Medulla oblongata (tissue), 1 donor: ENCODE measurements at regions not wholly inside any gene's neighbourhood (a gene's known extent, or its start where the extent isn't known, plus 50 kb on each side); places are given as distances from the start of the nearest gene placed in this dataset.
A peak's percentile ranks its signal among the peaks of the same experiment; 100 is the strongest.

Experiments used
- DNase-seq: peaks from one replicate; pipeline ENCODE4 v3.0.0-alpha.2; 2015; ENCODE audit errors: extremely low spot score

DNA sequence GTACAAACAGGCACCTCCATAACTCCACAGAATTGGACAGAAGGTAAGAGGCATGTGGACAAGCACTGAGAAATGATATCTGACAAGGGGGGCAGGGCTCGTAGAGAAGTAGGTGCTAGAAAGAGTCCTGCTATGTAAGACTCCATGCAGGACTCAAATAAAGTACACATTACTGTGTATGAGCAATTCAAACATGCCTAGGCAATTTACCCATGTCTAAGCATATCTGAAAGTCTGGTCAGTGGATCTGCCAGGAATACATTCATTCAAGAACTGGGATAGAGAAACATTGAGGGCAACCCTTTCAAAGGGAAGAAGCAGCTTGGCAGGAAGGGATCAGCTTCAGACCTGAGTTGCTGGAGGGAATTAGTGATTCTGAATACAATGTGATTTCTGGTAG is 174.1 kb upstream of the MCTP2 start:
- no peak for DNase-seq

DNA sequence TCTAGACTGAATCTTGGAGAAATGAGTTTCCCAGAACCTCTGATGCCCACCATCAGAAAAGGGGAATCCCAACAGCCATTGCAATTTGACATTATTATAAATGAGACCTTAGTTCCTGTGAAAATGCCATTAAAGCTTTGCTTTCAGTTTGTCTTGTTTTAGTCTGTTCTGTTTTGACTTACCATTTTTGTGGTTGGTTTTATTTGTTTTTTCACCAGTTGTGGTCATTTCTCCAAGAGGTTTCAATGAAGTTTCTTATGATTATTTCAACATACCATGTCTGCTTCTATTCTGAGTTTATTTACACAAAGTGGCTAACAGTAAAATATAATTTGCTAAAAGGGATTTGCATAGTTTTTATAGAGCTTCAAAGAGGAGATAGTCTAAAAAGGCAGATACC is 175.0 kb upstream of the MCTP2 start:
- DNase-seq, result no peak

DNA sequence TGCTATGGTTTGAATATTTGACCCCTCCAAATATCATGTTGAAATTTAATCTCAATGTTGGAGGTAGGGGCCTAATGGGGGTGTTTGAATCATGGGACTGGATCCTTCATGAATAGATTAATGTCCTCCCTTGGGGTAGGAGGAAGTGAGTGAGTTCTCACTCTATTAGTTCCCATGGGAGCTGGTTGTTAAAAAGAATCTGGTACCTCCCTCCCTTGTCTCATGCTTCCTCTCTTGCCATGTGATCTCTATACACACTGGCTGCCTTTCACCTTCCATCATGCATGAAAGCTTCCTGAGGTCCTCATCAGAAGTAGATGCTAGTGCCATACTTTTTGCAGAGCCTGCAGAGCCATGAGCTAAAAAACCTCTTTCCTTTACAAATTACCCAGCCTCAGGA is 177.7 kb upstream of the MCTP2 start:
- DNase-seq, result no peak

DNA sequence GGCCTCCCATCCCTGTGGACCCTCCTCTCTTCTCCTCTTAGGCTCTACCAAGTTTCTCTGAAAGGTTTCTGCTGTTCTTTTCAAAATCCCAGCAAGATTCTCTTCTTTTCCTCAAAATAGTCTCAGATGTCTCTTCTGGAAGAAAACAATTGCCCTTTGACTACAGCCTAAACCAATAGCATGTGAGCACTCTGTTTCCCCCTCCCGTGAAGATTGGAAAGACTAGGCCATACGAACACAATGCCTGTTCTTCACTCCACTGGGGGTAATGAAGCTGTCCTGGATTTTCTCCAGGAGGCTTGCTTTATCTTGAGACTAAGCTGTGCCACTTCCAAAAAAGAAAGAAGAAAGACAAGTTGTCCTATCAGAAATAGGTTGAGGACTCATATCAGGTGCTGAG is 178.7 kb upstream of the MCTP2 start:
- peak; percentile 48 for DNase-seq

- no peak for DNase-seq
Measured at GRCh38 chr15:94047566-94047965, 183.8 kb upstream of the MCTP2 start.

DNA sequence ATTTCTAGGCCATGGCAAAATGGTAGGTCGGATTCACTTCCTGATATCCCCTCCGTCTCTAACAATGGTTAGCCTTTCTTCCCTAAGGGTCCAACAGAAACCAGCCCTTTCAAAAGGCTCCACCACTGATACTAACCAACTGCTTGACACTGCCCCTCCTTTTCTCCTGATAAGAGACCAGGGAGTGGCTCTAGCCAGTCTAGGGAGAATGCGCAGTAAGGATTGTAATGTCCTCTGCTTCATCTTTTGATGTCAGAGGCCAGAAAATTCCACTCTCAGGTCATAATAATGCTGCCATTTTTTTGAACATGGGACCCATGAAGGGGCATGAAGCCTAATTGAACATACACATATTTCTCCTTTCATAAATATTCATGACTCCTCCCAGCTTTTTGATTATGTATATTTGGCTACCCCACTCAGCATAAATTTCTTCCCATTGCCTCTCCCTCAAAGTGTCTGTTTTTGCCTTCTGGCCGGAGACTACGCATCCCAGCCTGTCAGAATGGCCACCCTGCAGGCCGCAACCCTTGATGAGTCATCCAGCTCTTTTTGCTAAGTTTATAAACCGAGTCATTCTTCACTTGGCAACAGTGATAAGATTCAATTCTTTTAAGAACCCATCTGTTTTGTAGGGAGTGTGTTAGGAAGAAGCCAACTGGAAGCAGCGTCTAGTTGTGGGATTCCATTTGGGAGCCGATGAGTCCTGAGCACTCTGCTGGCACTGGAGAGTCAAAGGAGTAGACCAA is 189.0 kb upstream of the MCTP2 start:
- DNase-seq, result no peak

DNA sequence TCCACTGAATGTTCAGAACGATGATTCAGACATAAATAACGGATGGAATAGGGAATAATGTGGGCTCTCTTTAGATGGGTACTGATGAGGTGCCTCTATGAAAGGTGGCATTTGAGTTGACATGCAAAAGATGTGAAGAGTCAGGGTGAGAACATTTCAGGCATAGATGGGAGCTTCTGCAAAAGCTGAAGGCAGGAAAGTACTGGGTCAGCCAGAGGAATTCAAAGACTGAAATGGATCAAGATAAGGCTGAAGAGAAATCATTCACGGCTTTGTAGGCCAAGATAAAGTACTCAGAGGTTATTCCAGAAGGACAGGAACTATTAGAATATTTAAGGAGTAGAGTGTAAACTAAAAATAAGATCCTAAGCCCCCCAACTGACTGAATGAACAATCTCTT is 189.6 kb upstream of the MCTP2 start:
- no peak for DNase-seq

- DNase-seq, result no peak
Measured at GRCh38 chr15:94040541-94041248, 190.7 kb upstream of the MCTP2 start.

GRCh38 chr15:94036156-94036555 is 195.2 kb upstream of the MCTP2 start:
- DNase-seq, result no peak

DNA sequence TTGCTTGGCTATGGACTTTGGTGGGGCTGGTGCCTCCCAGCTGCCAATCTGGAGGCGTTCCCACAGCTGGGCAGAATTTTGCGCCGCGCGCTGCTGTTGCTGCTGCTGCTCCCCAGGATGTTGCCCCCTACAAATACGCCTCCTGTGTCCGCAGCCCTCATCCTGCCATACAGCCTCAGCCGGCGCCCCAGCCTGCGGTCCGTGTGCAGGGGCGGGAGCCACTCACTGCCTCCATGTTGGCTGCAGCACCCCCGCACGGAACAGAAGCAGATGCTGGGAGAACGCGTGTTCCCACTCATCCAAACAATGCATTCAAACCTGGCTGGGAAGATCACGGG is 197.7 kb upstream of the MCTP2 start:
- DNase-seq, result no peak

DNA sequence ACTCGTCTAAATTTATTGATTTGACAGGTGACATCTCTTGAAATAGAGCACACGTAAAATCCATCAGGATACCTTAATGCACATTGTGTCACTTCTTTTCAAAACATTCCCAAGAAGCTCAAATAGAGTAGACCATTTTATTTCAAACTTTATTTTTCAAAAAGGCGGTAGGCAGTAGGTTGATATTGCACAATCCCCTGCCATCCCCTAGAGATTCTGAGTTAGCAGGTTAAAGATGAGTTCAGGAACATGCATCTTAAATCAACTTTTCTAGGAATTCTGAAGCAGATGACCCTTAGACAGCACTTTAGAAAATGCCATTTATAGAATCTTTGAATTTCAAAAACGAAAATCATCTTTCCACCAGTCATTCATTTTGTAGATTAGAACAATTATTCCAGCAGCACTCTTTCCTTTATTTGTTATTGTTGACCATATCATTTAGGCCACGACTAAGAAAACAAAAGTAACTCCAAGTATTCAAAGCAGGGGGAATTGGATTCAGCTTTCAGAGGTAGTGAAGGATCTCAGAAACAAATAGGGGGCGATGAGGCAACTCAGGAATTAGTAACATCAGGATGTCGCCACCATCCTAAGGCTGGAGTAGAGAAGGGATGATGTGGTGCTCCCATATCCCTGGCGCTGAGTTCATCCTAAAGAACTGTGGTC is 198.2 kb upstream of the MCTP2 start:
- DNase-seq, result no peak

DNA sequence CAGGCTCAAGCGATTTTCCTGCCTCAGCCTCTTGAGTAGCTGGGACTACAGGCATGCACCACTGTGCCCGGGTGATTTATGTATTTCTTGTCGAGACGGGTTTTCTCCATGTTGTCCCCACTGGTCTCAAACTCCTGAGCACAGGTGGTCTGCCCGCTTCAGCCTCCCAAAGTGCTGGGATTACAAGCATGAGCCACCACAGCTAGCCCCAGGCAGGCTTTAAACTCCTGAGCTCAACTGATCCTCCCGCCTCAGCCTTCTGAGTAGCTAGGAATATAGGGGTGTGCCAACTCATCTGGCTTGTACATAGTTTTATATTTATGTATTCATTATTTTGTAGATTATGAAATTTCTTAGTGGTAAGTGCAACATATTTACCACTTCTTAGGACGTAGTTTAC is 198.8 kb upstream of the MCTP2 start:
- no peak for DNase-seq

- no peak for DNase-seq
Measured at GRCh38 chr15:94031072-94031471, 200.3 kb upstream of the MCTP2 start.

- no peak for DNase-seq
Measured at GRCh38 chr15:94029495-94029894, 201.9 kb upstream of the MCTP2 start.

GRCh38 chr15:94028809-94029208 is 202.6 kb upstream of the MCTP2 start:
- no peak for DNase-seq

DNA sequence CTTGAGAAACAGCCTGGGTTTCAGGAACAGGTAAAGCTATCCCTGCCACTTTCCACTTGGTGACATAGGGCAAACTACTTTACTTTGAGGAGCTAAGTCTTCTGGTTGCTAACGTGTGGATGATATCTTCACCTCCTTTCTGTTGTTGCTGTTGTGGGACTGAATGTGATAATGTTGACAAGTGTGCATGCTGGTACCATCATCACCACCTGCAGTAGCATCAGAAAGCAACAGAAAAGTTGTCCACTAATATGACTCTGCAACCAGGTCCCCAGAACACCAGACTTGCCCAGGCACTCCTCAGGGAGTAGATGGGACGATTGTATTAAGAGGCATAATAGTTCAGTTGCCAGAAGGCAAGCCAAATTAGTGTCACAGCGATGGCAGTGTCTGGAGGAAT is 203.2 kb upstream of the MCTP2 start:
- DNase-seq, result no peak

GRCh38 chr15:94027581-94027980 is 203.8 kb upstream of the MCTP2 start:
- DNase-seq, result no peak

DNA sequence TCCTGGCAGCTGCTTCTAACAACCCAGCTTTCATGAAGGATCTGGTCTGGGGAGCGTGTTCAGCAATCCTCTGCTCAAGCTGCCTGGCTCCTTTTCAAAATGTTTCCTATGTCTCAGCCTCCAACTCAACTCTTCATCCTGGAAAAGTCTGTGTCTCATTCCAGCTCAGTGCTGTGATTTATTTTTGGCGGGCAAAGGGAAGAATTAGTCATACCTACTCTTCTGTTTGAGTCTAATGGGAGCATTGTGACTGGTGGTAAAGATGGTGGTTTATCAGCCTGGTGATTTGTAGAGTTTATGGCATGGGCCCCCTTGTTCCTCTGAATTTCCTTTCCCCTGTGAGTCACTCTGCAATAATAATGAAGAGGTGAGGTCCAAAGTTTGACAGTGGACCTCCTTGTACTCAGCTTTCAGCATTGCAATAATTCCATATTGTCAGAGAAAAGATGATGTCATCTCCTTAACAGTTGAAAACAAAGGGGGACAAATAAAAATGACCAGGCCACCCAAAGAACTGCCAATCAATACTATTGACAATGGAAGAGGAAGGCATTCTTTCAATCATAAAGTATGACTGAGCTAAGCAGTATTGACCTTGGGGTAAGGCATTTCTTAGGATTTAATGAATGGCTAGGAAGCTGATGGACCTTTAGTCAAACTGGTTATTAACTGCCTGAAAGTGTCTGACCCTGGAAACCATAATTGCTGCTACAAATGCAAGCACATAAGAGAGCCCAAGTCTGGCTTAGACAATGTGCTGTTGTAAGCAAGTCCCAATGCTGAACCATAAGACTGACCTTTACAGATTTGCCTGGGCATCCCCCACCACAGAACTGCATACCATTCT is 204.7 kb upstream of the MCTP2 start:
- DNase-seq, result no peak

DNA sequence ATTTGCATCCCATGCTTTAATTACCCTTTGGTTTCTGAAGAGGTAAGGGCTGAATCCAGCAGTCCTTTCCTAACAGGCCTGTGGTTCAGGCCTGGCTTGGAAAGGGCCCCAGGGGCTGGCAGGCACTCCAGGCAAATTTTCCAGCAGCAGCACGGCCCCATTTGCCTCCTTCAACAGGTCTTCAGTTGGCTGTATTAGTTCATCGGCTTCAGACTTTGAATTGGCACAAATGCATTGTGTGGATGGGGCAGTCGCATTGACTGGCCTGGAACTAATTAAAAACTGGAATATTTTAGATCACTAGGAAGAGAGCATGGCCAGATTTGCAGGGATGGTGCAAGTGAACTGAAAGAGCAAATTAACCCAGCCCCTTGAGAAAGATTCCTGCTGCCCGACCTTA is 207.8 kb upstream of the MCTP2 start:
- DNase-seq, result peak; percentile 28

DNA sequence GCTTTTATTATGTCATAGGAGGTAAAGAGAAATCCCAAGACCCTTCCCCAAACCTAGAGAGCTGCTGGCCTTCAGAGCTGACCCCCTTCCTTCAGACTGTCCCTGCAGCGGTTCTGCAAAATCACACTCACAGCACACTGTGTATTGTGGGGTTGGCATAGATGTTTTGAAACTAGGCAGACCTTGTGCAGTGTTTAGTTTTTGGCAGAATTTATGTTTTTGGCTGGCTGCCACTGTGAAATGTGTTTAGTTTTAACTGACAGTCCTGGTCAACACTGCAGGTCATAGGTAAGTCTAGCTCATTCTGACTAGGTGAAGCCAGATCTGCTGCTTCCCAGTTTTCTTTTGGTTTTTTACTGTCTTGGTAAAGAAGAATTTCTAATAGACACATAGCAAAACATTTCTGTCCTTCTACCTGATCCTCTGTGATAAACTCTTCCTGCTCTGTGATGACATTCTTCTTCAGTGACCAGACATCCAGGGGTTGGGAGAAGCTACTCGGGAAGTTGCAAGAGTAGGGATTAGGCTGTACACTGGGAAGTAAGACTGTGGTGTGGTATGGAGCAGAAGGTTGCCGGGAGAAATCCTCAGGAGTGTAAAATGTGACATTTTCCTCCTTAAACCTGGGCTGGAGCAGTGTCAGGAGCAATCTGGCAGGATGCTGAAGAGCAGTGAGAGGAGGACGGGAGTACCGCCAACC is 209.6 kb upstream of the MCTP2 start:
- no peak for DNase-seq

DNA sequence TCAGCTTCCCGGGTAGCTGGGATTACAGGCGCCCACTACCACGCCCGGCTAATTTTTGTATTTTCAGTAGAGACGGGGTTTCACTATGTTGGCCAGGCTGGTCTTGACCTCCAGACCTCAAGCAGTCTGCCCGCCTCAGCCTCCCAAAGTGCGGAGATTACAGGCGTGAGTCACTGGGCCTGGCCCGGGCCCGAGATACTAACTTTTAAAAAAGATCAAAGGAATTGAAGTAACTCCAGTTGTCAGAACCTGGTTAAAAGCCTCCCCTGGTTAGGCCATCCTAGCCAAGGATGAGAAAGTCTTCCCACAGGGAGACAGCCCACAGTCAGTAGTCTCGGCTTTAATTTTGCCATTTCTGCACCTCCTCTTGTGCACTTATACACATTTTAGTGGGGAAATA is 212.3 kb upstream of the MCTP2 start:
- no peak for DNase-seq

GRCh38 chr15:94015324-94015723 is 216.0 kb upstream of the MCTP2 start:
- DNase-seq, result no peak
